ENCODE measurements at regions not wholly inside any gene's neighbourhood (a gene's known extent, or its start where the extent isn't known, plus 50 kb on each side); places are given as distances from the start of the nearest gene placed in this dataset.

- ATAC-seq (replicated peaks in 1 of 4): no peak
- no peak for DNase-seq
- CTCF ChIA-PET: no interaction called here
- Histone ChIP-seq H3K36me3 (ENCODE audit: control insufficient read depth in 2 of 2, extremely low read depth in 1 of 2, insufficient read depth in 1 of 2, low read length in 1 of 2) (no peaks in the 10 kb centered on the region), H3K27ac (ENCODE audit: low read length) (no peak overlapping the region), H3K4me1 (ENCODE audit: control insufficient read depth in 1 of 2, extremely low read depth in 1 of 2, insufficient read depth in 2 of 2, low read length in 2 of 2) (no peaks in the 10 kb centered on the region), H3K27me3 (replicated peaks in 1 of 2; ENCODE audit: control insufficient read depth in 2 of 2, extremely low read depth in 1 of 2, insufficient read depth in 2 of 2, low read length in 1 of 2) (peaks cover 0 to 6% of the 10 kb centered on the region in 2 experiments), H3K9me3 (no peaks in the 10 kb centered on the region), H3K4me3 (ENCODE audit: control insufficient read depth in 1 of 2, extremely low read depth in 1 of 2, low read length in 1 of 2) (no peak overlapping the region)
- no peaks in the 10 kb centered on the region for H3K36me3 Mint-ChIP-seq
- no peak overlapping the region for H3K27ac Mint-ChIP-seq
- H3K4me1 Mint-ChIP-seq: no peaks in the 10 kb centered on the region
- POLR2A ChIA-PET: no interaction called here
- H3K4me3 Mint-ChIP-seq: no peak overlapping the region
- peaks cover 4% of the 10 kb centered on the region in 2 donors for H3K27me3 Mint-ChIP-seq
- no peaks in the 10 kb centered on the region for H3K9me3 Mint-ChIP-seq
- WGBS (ENCODE audit: insufficient coverage): 78% methylated on average over 4 of the region's 4 CpGs
These were observed 134.7 kb upstream of the CRY1 start for GRCh38 chr12:107228076-107228475.

GRCh38 chr12:107229827-107230226, 136.5 kb upstream of the CRY1 start:
- H3K36me3 Mint-ChIP-seq: no peaks in the 10 kb centered on the region
- no peak overlapping the region for H3K27ac Mint-ChIP-seq
- no peak for DNase-seq
- no peaks in the 10 kb centered on the region for H3K36me3 ChIP-seq (ENCODE audit: control insufficient read depth in 2 of 2, extremely low read depth in 1 of 2, insufficient read depth in 1 of 2, low read length in 1 of 2)
- no peaks in the 10 kb centered on the region for H3K9me3 Mint-ChIP-seq
- H3K4me1 ChIP-seq (ENCODE audit: control insufficient read depth in 1 of 2, extremely low read depth in 1 of 2, insufficient read depth in 2 of 2, low read length in 2 of 2): no peaks in the 10 kb centered on the region
- no peaks in the 10 kb centered on the region for H3K4me1 Mint-ChIP-seq
- WGBS (ENCODE audit: insufficient coverage): 100% methylated on average over 1 of the region's 5 CpGs
- peaks cover 0 to 2% of the 10 kb centered on the region in 2 experiments for H3K27me3 ChIP-seq (replicated peaks in 1 of 2; ENCODE audit: control insufficient read depth in 2 of 2, extremely low read depth in 1 of 2, insufficient read depth in 2 of 2, low read length in 1 of 2)
- no peaks in the 10 kb centered on the region for H3K9me3 ChIP-seq
- H3K4me3 ChIP-seq (ENCODE audit: control insufficient read depth in 1 of 2, extremely low read depth in 1 of 2, low read length in 1 of 2): no peak overlapping the region
- ATAC-seq (replicated peaks in 1 of 4): no peak
- no peak overlapping the region for H3K4me3 Mint-ChIP-seq
- CTCF ChIA-PET: no interaction called here
- no peak overlapping the region for H3K27ac ChIP-seq (ENCODE audit: low read length)
- no peaks in the 10 kb centered on the region for H3K27me3 Mint-ChIP-seq
- POLR2A ChIA-PET: no interaction called here

DNA sequence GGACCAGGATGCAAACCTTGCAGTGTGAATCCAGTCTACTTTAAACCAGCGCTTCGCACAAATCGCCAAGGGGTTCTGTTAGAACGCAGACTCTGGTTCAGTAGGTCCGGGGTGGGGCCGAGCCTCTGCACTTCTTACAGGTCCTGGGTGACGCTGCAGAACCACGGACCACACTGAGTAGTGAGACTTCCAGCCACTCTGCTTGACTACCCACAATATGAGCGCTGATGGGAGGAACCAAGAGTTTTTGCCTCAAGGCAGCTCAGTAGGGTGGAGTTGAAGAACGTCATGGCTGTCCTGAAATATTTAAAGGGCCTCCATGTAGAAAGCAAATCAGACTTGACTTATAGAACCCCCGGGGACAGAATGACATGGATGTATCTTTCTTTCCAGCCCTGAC, 138.0 kb upstream of the CRY1 start:
- CTCF ChIA-PET: no interaction called here
- Mint-ChIP-seq H3K27me3 (no peaks in the 10 kb centered on the region), H3K4me1 (peaks cover 0 to 8% (median 2%) of the 10 kb centered on the region in 3 donors), H3K36me3 (no peaks in the 10 kb centered on the region), H3K27ac (no peak overlapping the region), H3K4me3 (no peak overlapping the region), H3K9me3 (no peaks in the 10 kb centered on the region)
- no peaks in the 10 kb centered on the region for H3K9me3 ChIP-seq
- 79% methylated on average over 10 of the region's 11 CpGs for WGBS (ENCODE audit: insufficient coverage)
- no peaks in the 10 kb centered on the region for H3K36me3 ChIP-seq (ENCODE audit: control insufficient read depth in 2 of 2, extremely low read depth in 1 of 2, insufficient read depth in 1 of 2, low read length in 1 of 2)
- POLR2A ChIA-PET: no interaction called here
- no peaks in the 10 kb centered on the region for H3K4me1 ChIP-seq (ENCODE audit: control insufficient read depth in 1 of 2, extremely low read depth in 1 of 2, insufficient read depth in 2 of 2, low read length in 2 of 2)
- ATAC-seq (replicated peaks in 1 of 4) (no peak), DNase-seq (no peak)
- peaks cover 0 to 2% of the 10 kb centered on the region in 2 experiments for H3K27me3 ChIP-seq (replicated peaks in 1 of 2; ENCODE audit: control insufficient read depth in 2 of 2, extremely low read depth in 1 of 2, insufficient read depth in 2 of 2, low read length in 1 of 2)
- H3K4me3 ChIP-seq (ENCODE audit: control insufficient read depth in 1 of 2, extremely low read depth in 1 of 2, low read length in 1 of 2): no peak overlapping the region
- H3K27ac ChIP-seq (ENCODE audit: low read length): no peak overlapping the region

GRCh38 chr12:107233551-107233950, 140.2 kb upstream of the CRY1 start:
- no peak overlapping the region for H3K4me3 Mint-ChIP-seq
- CTCF ChIA-PET: interaction anchor here (0.7 to 0.9 kb wide), 4 partner anchors 198 to 774 kb away, joined by 3 read pairs; no protein-coding TSS in a partner anchor
- no peaks in the 10 kb centered on the region for H3K9me3 Mint-ChIP-seq
- peaks cover 10 to 30% (median 15%) of the 10 kb centered on the region in 3 donors for H3K4me1 Mint-ChIP-seq
- H3K4me3 ChIP-seq (ENCODE audit: control insufficient read depth in 1 of 2, extremely low read depth in 1 of 2, low read length in 1 of 2): no peak overlapping the region
- H3K4me1 ChIP-seq (ENCODE audit: control insufficient read depth in 1 of 2, extremely low read depth in 1 of 2, insufficient read depth in 2 of 2, low read length in 2 of 2): peaks cover 4 to 13% of the 10 kb centered on the region in 2 experiments
- H3K27ac Mint-ChIP-seq: no peak overlapping the region
- POLR2A ChIA-PET: interaction anchor here in 1 of 2 donors (0.6 to 0.7 kb wide), 2 partner anchors 10 to 576 kb away, joined by 3 to 4 read pairs; no protein-coding TSS in a partner anchor
- no peak for ATAC-seq (replicated peaks in 1 of 4)
- no peak overlapping the region for H3K27ac ChIP-seq (ENCODE audit: low read length)
- no peaks in the 10 kb centered on the region for H3K9me3 ChIP-seq
- peaks cover 0 to 2% of the 10 kb centered on the region in 2 donors for H3K27me3 Mint-ChIP-seq
- DNase-seq: no peak
- H3K36me3 ChIP-seq (ENCODE audit: control insufficient read depth in 2 of 2, extremely low read depth in 1 of 2, insufficient read depth in 1 of 2, low read length in 1 of 2): no peaks in the 10 kb centered on the region
- 100% methylated on average over 3 of the region's 3 CpGs for WGBS (ENCODE audit: insufficient coverage)
- no peaks in the 10 kb centered on the region for H3K36me3 Mint-ChIP-seq
- H3K27me3 ChIP-seq (replicated peaks in 1 of 2; ENCODE audit: control insufficient read depth in 2 of 2, extremely low read depth in 1 of 2, insufficient read depth in 2 of 2, low read length in 1 of 2): peaks cover 0 to 2% of the 10 kb centered on the region in 2 experiments

DNA sequence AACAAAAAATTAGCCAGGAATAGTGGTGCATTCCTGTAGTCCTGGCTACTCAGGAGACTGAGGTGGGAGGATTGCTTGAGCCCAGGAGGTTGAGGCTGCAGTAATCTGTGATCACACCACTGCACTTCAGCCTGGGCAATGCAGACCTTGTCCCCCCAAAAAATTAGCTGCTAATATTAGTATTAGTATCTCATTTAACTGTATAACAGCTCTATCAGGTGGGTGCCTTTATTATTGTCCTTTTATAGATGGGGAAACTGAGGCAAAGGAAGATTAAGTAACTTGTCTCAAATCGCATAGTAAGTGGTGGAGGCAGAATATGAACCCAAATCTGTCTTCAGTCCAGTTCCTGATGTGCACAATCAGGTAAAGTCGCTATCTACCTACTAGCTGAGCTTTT, 142.3 kb upstream of the CRY1 start:
- Mint-ChIP-seq H3K36me3 (no peaks in the 10 kb centered on the region), H3K4me3 (no peak overlapping the region), H3K27me3 (peaks cover 0 to 2% of the 10 kb centered on the region in 2 donors), H3K4me1 (peaks cover 10 to 31% (median 15%) of the 10 kb centered on the region in 3 donors), H3K9me3 (no peaks in the 10 kb centered on the region), H3K27ac (no peak overlapping the region)
- Histone ChIP-seq H3K4me3 (ENCODE audit: control insufficient read depth in 1 of 2, extremely low read depth in 1 of 2, low read length in 1 of 2) (no peak overlapping the region), H3K9me3 (no peaks in the 10 kb centered on the region), H3K4me1 (ENCODE audit: control insufficient read depth in 1 of 2, extremely low read depth in 1 of 2, insufficient read depth in 2 of 2, low read length in 2 of 2) (peaks cover 4 to 13% of the 10 kb centered on the region in 2 experiments), H3K36me3 (ENCODE audit: control insufficient read depth in 2 of 2, extremely low read depth in 1 of 2, insufficient read depth in 1 of 2, low read length in 1 of 2) (no peaks in the 10 kb centered on the region), H3K27me3 (replicated peaks in 1 of 2; ENCODE audit: control insufficient read depth in 2 of 2, extremely low read depth in 1 of 2, insufficient read depth in 2 of 2, low read length in 1 of 2) (peaks cover 0 to 2% of the 10 kb centered on the region in 2 experiments), H3K27ac (ENCODE audit: low read length) (no peak overlapping the region)
- ChIA-PET CTCF (no interaction called here), POLR2A (no interaction called here)
- ATAC-seq (replicated peaks in 1 of 4) (no peak), DNase-seq (no peak)
- WGBS (ENCODE audit: insufficient coverage): no CpG with 5 or more reads among the region's 2 CpGs

DNA sequence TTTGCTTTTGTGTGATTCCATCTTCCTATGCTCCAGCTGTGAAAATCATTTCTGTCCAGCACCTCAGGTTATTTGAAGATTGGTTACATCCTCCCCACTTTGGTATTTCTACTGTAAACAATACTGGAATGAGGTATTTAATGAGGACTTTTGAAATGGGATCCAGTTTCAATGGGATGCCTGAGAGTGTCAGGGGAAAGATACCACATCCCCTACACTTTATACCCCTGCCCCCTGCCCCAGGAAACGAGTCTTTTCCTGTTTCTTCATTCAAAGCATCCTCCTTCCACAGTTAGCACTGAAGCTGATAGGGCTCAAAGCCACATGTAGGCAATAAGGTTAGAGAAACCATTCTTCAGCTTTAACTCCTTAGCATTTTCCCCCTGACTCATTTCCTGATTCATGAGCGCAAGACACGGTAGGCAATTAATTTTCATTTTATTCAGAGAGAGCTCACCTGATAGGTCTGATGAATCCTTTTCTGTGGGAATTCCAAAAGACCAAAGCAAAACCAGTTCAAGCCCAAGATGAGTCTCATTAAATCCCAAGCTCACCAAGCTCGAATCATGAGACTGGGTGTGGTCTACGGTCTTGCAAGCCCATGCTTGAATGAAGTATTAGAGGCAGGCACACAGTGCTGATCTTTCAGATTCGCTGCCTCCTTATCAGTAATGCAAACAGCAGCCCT, 143.6 kb upstream of the CRY1 start:
- Histone ChIP-seq H3K27ac (ENCODE audit: low read length) (no peak overlapping the region), H3K9me3 (no peaks in the 10 kb centered on the region), H3K36me3 (ENCODE audit: control insufficient read depth in 2 of 2, extremely low read depth in 1 of 2, insufficient read depth in 1 of 2, low read length in 1 of 2) (no peaks in the 10 kb centered on the region), H3K27me3 (replicated peaks in 1 of 2; ENCODE audit: control insufficient read depth in 2 of 2, extremely low read depth in 1 of 2, insufficient read depth in 2 of 2, low read length in 1 of 2) (peaks cover 0 to 4% of the 10 kb centered on the region in 2 experiments), H3K4me3 (ENCODE audit: control insufficient read depth in 1 of 2, extremely low read depth in 1 of 2, low read length in 1 of 2) (peak overlapping the region in 1 of 2 donors; percentile 5), H3K4me1 (ENCODE audit: control insufficient read depth in 1 of 2, extremely low read depth in 1 of 2, insufficient read depth in 2 of 2, low read length in 2 of 2) (peaks cover 4 to 21% of the 10 kb centered on the region in 2 experiments)
- ChIA-PET CTCF (interaction anchor here in 1 of 2 donors (0.5 kb wide), 1 partner anchor 242 kb away, joined by 3 read pairs; no protein-coding TSS in a partner anchor), POLR2A (no interaction called here)
- Mint-ChIP-seq H3K27me3 (peaks cover 0 to 2% of the 10 kb centered on the region in 2 donors), H3K36me3 (no peaks in the 10 kb centered on the region), H3K4me3 (peak overlapping the region in 1 of 3 donors; percentile 35), H3K9me3 (no peaks in the 10 kb centered on the region), H3K4me1 (peaks cover 10 to 38% (median 18%) of the 10 kb centered on the region in 3 donors), H3K27ac (no peak overlapping the region)
- WGBS (ENCODE audit: insufficient coverage): 61% methylated on average over 2 of the region's 6 CpGs
- ATAC-seq (replicated peaks in 1 of 4): peak in 1 of 4 experiments; percentile 34
- no peak for DNase-seq

All from T-cell (primary cell).